MCF 10A (cell line): ENCODE measurements at regions not wholly inside any gene's neighbourhood (a gene's known extent, or its start where the extent isn't known, plus 50 kb on each side); places are given as distances from the start of the nearest gene placed in this dataset.
A peak's percentile ranks its signal among the peaks of the same experiment; 100 is the strongest.

Experiments
- BruUV-seq: library from RNA; stranded (reverse); fragments of 400-500 nt; replicated peaks from 2 replicates; lab custom pipeline; 2021; lab: Mats Ljungman, UMichigan
- CTCF ChIA-PET: fragments of 300-600 bp; sonication (Branson Sonifier 250); formaldehyde crosslinking; extraction: SDS; loops from one replicate; lab custom pipeline; 2021; ENCODE audit warnings: antibody characterized with exemption, inconsistent platforms; lab: Yijun Ruan, JAX
- POLR2A ChIA-PET: fragments of 300-600, 350-650 bp; sonication (Branson Sonifier 250); formaldehyde crosslinking; extraction: SDS; loops from one replicate; lab custom pipeline; 2020; ENCODE audit warnings: antibody characterized with exemption, inconsistent platforms; lab: Yijun Ruan, JAX
- DNase-seq: peaks from one replicate; pipeline ENCODE4 v3.0.0-alpha.2; 2018; ENCODE audit not compliant: unreplicated experiment
- H3K27ac Mint-ChIP-seq: one replicate; pipeline ENCODE4 v1.8.0; 2022; ENCODE audit warnings: mild to moderate bottlenecking, low read depth, mixed read lengths; ENCODE audit not compliant: unreplicated experiment
- H3K27me3 Mint-ChIP-seq: one replicate; pipeline ENCODE4 v1.8.0; 2022; ENCODE audit warnings: mixed read lengths; ENCODE audit not compliant: insufficient read depth, unreplicated experiment
- H3K36me3 Mint-ChIP-seq: one replicate; pipeline ENCODE4 v1.8.0; 2022; ENCODE audit warnings: mild to moderate bottlenecking, moderate library complexity, mixed read lengths; ENCODE audit not compliant: insufficient read depth, unreplicated experiment
- H3K4me1 Mint-ChIP-seq: one replicate; pipeline ENCODE4 v1.8.0; 2022; ENCODE audit warnings: mixed read lengths; ENCODE audit not compliant: insufficient read depth, unreplicated experiment
- H3K4me3 Mint-ChIP-seq: one replicate; pipeline ENCODE4 v1.8.0; 2022; ENCODE audit warnings: mild to moderate bottlenecking, moderate library complexity, mixed read lengths; ENCODE audit not compliant: unreplicated experiment
- H3K9me3 Mint-ChIP-seq: one replicate; pipeline ENCODE4 v1.8.0; 2022; ENCODE audit warnings: mixed read lengths; ENCODE audit not compliant: unreplicated experiment
- intact Hi-C: fragments of 100-400 bp; cut with micrococcal nuclease; formaldehyde crosslinking; loops from 2 replicates; pipeline ENCODE4 v1.14.1; 2022
- TF ChIP-seq, protein P1 (sequence below): fragments of 200-600 bp; IDR thresholded peaks from one replicate; pipeline ENCODE4 v1.8.0; 2022; ENCODE audit warnings: antibody characterized with exemption, mild to moderate bottlenecking; ENCODE audit not compliant: unreplicated experiment

DNA sequence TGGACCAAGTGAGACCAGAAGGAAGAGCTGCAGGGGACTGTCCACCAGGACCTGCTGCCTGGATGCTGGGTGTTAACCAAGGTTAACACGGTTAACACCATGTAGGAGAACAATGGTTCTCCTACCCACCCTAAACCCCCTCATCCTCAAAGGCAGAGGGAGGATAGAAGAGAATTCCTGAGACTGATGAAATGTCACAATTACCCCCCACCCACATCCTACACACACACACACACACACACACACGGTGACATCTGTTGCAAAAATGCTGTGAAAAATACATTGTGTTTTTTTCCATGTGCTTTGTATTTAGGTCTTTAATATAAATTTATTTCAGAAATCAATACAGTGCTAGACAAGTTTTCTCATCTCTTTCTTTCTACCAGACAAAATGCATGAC, 113.9 kb upstream of the HES1 start:
- no peak for DNase-seq
- no peak overlapping the region for H3K4me3 Mint-ChIP-seq
- ChIA-PET CTCF (interaction anchor here (0.7 kb wide), 1 partner anchor 63 kb away, joined by 3 read pairs; no protein-coding TSS in a partner anchor), POLR2A (interaction anchor here (1.2 kb wide), 1 partner anchor 19 kb away, joined by 3 read pairs; no protein-coding TSS in a partner anchor)
- BruUV-seq: no TSS peak
- intact Hi-C loops: no loop called here
- TF ChIP-seq, protein P1, sequence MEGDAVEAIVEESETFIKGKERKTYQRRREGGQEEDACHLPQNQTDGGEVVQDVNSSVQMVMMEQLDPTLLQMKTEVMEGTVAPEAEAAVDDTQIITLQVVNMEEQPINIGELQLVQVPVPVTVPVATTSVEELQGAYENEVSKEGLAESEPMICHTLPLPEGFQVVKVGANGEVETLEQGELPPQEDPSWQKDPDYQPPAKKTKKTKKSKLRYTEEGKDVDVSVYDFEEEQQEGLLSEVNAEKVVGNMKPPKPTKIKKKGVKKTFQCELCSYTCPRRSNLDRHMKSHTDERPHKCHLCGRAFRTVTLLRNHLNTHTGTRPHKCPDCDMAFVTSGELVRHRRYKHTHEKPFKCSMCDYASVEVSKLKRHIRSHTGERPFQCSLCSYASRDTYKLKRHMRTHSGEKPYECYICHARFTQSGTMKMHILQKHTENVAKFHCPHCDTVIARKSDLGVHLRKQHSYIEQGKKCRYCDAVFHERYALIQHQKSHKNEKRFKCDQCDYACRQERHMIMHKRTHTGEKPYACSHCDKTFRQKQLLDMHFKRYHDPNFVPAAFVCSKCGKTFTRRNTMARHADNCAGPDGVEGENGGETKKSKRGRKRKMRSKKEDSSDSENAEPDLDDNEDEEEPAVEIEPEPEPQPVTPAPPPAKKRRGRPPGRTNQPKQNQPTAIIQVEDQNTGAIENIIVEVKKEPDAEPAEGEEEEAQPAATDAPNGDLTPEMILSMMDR: no peak
- H3K36me3 Mint-ChIP-seq: no peaks in the 10 kb centered on the region
- H3K9me3 Mint-ChIP-seq: no peaks in the 10 kb centered on the region
- peaks cover 8% of the 10 kb centered on the region for H3K27me3 Mint-ChIP-seq
- no peak overlapping the region for H3K27ac Mint-ChIP-seq
- no peaks in the 10 kb centered on the region for H3K4me1 Mint-ChIP-seq

DNA sequence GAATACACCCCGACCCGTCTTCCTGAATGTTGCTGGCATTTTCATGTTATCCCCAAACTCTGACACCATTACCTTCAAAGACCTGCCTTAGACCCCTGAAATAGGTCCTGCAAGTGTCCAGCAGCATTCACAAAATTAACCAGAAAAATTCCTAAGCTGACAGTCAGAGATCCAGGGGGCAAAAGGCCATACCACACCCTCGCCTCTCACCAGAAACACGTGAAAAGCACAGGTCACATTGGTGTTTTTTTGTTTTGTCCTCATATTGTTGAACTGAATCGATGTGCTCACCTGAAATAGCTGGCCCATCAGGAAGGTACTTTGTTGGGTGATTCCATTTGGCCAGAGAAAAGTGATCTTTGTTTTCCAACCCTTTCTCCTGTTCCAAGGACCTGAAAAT, 113.1 kb upstream of the HES1 start:
- no peaks in the 10 kb centered on the region for H3K36me3 Mint-ChIP-seq
- TF ChIP-seq, protein P1: no peak
- CTCF ChIA-PET: interaction anchor here (0.7 kb wide), 1 partner anchor 62 kb away, joined by 3 read pairs; no protein-coding TSS in a partner anchor
- H3K4me1 Mint-ChIP-seq: no peaks in the 10 kb centered on the region
- peaks cover 8% of the 10 kb centered on the region for H3K27me3 Mint-ChIP-seq
- H3K9me3 Mint-ChIP-seq: no peaks in the 10 kb centered on the region
- POLR2A ChIA-PET: interaction anchor here (1.2 kb wide), 1 partner anchor 20 kb away, joined by 3 read pairs; no protein-coding TSS in a partner anchor
- no peak overlapping the region for H3K27ac Mint-ChIP-seq
- intact Hi-C loops: no loop called here
- DNase-seq: no peak
- no TSS peak for BruUV-seq
- H3K4me3 Mint-ChIP-seq: no peak overlapping the region

- POLR2A ChIA-PET: no interaction called here
- H3K27ac Mint-ChIP-seq: no peak overlapping the region
- no peaks in the 10 kb centered on the region for H3K36me3 Mint-ChIP-seq
- H3K9me3 Mint-ChIP-seq: no peaks in the 10 kb centered on the region
- BruUV-seq: no TSS peak
- TF ChIP-seq, protein P1: no peak
- intact Hi-C loops: no loop called here
- peaks cover 8% of the 10 kb centered on the region for H3K27me3 Mint-ChIP-seq
- CTCF ChIA-PET: interaction anchor here (0.8 kb wide), 1 partner anchor 358 kb away, joined by 4 read pairs; no protein-coding TSS in a partner anchor
- DNase-seq: peak; percentile 16
- H3K4me1 Mint-ChIP-seq: no peaks in the 10 kb centered on the region
- no peak overlapping the region for H3K4me3 Mint-ChIP-seq
Observed at GRCh38 chr3:194023501-194024280, 112.3 kb upstream of the HES1 start.

DNA sequence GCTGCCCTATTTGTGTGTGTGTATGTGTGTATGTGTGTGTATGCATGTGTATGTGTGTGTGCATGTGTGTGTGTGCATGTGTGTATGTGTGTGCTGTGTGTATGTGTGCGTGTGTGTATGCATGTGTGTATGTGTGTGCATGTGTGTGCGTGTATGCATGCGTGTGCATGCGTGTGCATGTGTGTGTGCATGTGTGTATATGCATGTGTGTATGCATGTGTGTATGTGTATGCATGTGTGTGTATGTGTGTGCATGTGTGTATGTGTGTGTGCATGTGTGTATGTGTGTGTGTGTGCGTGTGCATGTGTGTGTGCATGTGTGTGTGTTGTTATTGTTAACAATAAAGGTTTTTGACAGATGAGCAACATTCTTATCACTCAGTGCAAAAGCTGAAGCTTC, 110.8 kb upstream of the HES1 start:
- H3K36me3 Mint-ChIP-seq: no peaks in the 10 kb centered on the region
- no TSS peak for BruUV-seq
- no peak for DNase-seq
- H3K4me1 Mint-ChIP-seq: peaks cover 5% of the 10 kb centered on the region
- H3K9me3 Mint-ChIP-seq: no peaks in the 10 kb centered on the region
- H3K4me3 Mint-ChIP-seq: no peak overlapping the region
- ChIA-PET CTCF (no interaction called here), POLR2A (no interaction called here)
- H3K27ac Mint-ChIP-seq: no peak overlapping the region
- intact Hi-C loops: no loop called here
- H3K27me3 Mint-ChIP-seq: peaks cover 8% of the 10 kb centered on the region
- TF ChIP-seq, protein P1: no peak
